ENCODE measurements at regions not wholly inside any gene's neighbourhood (a gene's known extent, or its start where the extent isn't known, plus 50 kb on each side); places are given as distances from the start of the nearest gene placed in this dataset.

- Histone ChIP-seq H2AFZ (replicated peaks; ENCODE audit: low read length, poor library complexity) (no peak overlapping the region), H3K18ac (ENCODE audit: low read depth, low read length) (no peak overlapping the region), H3K4me1 (ENCODE audit: control insufficient read depth, insufficient read depth, low read length) (no peaks in the 10 kb centered on the region), H3K9ac (ENCODE audit: low read depth, low read length) (no peak overlapping the region), H3K4ac (ENCODE audit: low read depth, low read length) (no peak overlapping the region), H3K27ac (ENCODE audit: insufficient read depth, low read length) (no peak overlapping the region), H2AK9ac (replicated peaks; ENCODE audit: low read depth, low read length, poor library complexity) (no peak overlapping the region), H2BK15ac (ENCODE audit: low read depth, low read length) (no peak overlapping the region), H4K5ac (ENCODE audit: low read depth, low read length) (no peak overlapping the region), H3K9me3 (ENCODE audit: control insufficient read depth, insufficient read depth, low read length) (no peaks in the 10 kb centered on the region), H3K56ac (ENCODE audit: extremely low read depth, insufficient read depth, low read length) (no peak overlapping the region), H2AK5ac (ENCODE audit: low read depth, low read length) (no peak overlapping the region), H2BK120ac (ENCODE audit: low read depth, low read length) (no peak overlapping the region), H3K79me1 (ENCODE audit: low read depth in 1 of 2, low read length in 2 of 2) (no peaks in the 10 kb centered on the region), H3K36me3 (ENCODE audit: control insufficient read depth, insufficient read depth, low read length) (no peaks in the 10 kb centered on the region), H4K8ac (ENCODE audit: low read depth in 2 of 2, low read length in 2 of 2) (no peak overlapping the region), H3K23ac (ENCODE audit: low read depth, low read length) (no peak overlapping the region), H3K27me3 (ENCODE audit: control insufficient read depth, insufficient read depth, low read length) (no peaks in the 10 kb centered on the region), H4K20me1 (ENCODE audit: insufficient read depth, low read length) (no peaks in the 10 kb centered on the region), H2BK5ac (ENCODE audit: low read depth, low read length, poor library complexity, severe bottlenecking) (no peak overlapping the region), H3K14ac (replicated peaks; ENCODE audit: low read depth, low read length) (no peak overlapping the region), H2BK20ac (ENCODE audit: low read depth, low read length) (no peak overlapping the region), H3K4me3 (ENCODE audit: insufficient read depth, low read depth, low read length) (no peak overlapping the region), H4K91ac (ENCODE audit: insufficient read depth, low read depth, low read length) (no peak overlapping the region), H3K9me1 (ENCODE audit: insufficient read depth, low read length) (no peaks in the 10 kb centered on the region), H3K4me2 (ENCODE audit: low read depth, low read length) (no peak overlapping the region)
- dilution Hi-C loops (cut with HindIII; ENCODE audit: low sequenced_read_pairs, unreplicated experiment) (no loop called here), intact Hi-C loops (cut with micrococcal nuclease) (no loop called here), in situ Hi-C loops (cut with MboI; ENCODE audit: low sequenced_read_pairs) (no loop called here)
- no peak for TF ChIP-seq CEBPB (IDR thresholded peaks at IDR 0.05; ENCODE audit: low read depth, low read length)
- TF ChIP-seq ELK1 (IDR thresholded peaks at IDR 0.05; ENCODE audit: borderline replicate concordance, low read depth, low read length): no peak
- TF ChIP-seq POLR2A (IDR thresholded peaks at IDR 0.05; ENCODE audit: low read depth, low read length): no peak
- TF ChIP-seq RCOR1 (IDR thresholded peaks at IDR 0.05; ENCODE audit: insufficient replicate concordance, low read length): no peak
- TF ChIP-seq SMC3 (IDR thresholded peaks at IDR 0.05; ENCODE audit: low read depth, low read length): no peak
- no peak for TF ChIP-seq BHLHE40 (IDR thresholded peaks at IDR 0.05; ENCODE audit: low read depth, low read length)
- TF ChIP-seq MAZ (IDR thresholded peaks at IDR 0.05; ENCODE audit: borderline replicate concordance, low read depth, low read length): no peak
- TF ChIP-seq RAD21 (IDR thresholded peaks at IDR 0.05; ENCODE audit: low read length): no peak
- no peak for TF ChIP-seq MAFK (IDR thresholded peaks at IDR 0.05; ENCODE audit: low read depth, low read length)
- TF ChIP-seq CTCF (conservative IDR thresholded peaks at IDR 0.05; ENCODE audit: low read depth, low read length): no peak
- no peak for TF ChIP-seq CHD1 (IDR thresholded peaks at IDR 0.05; ENCODE audit: low read depth, low read length)
- TF ChIP-seq USF2 (IDR thresholded peaks at IDR 0.05; ENCODE audit: low read depth, low read length): no peak
- CTCF ChIA-PET: interaction anchor here (0.7 kb wide), 1 partner anchor 70 kb away, joined by 4 read pairs; no protein-coding TSS in a partner anchor
- WGBS, 2 experiments (ENCODE audit: extremely low coverage in 2 of 2, insufficient read length in 1 of 2): no CpG with 5 or more reads among the region's 1 CpG
- POLR2A ChIA-PET (ENCODE audit: unreplicated experiment): no interaction called here
- BruUV-seq (replicated peaks): no TSS peak
- ATAC-seq (ENCODE audit: low read depth) (no peak), DNase-seq (no peak)
These were observed 207.1 kb upstream of the SLC16A7 start for GRCh38 chr12:59388694-59389093.

Data from IMR-90 (cell line).